ENCODE measurements at regions not wholly inside any gene's neighbourhood (a gene's known extent, or its start where the extent isn't known, plus 50 kb on each side); places are given as distances from the start of the nearest gene placed in this dataset.

- Histone ChIP-seq H3K9me3 (ENCODE audit: insufficient read depth in 2 of 2, low read depth in 1 of 2, low read length in 1 of 2) (no peaks in the 10 kb centered on the region), H3K4me2 (ENCODE audit: insufficient read depth in 1 of 2, low read depth in 2 of 2, low read length in 2 of 2) (no peak overlapping the region), H3K4ac (replicated peaks; ENCODE audit: insufficient read length, low read depth, low read length) (no peak overlapping the region), H2AK5ac (ENCODE audit: low read depth, low read length) (no peak overlapping the region), H3K36me3 (ENCODE audit: control insufficient read depth in 2 of 4, insufficient read depth in 4 of 4, low read length in 3 of 4) (no peaks in the 10 kb centered on the region), H2AFZ (ENCODE audit: low read length) (no peak overlapping the region), H3K27me3 (replicated peaks in 1 of 4; ENCODE audit: control insufficient read depth in 3 of 4, extremely low read depth in 1 of 4, insufficient read depth in 3 of 4, low read length in 3 of 4) (no peaks in the 10 kb centered on the region), H2BK120ac (replicated peaks; ENCODE audit: low read depth, low read length) (no peak overlapping the region), H3K27ac (ENCODE audit: low read depth, low read length) (no peak overlapping the region), H2BK12ac (ENCODE audit: low read depth, low read length) (no peak overlapping the region), H2BK20ac (ENCODE audit: low read length) (no peak overlapping the region), H3K23ac (ENCODE audit: insufficient read length) (no peak overlapping the region), H3K56ac (replicated peaks; ENCODE audit: insufficient read length, low read depth, low read length) (no peak overlapping the region), H3K4me1 (replicated peaks in 1 of 4; ENCODE audit: control insufficient read depth in 3 of 4, insufficient read depth in 4 of 4, low read length in 3 of 4) (no peaks in the 10 kb centered on the region), H3K4me3 (ENCODE audit: extremely low read depth in 1 of 4, insufficient read depth in 2 of 4, low read depth in 3 of 4, low read length in 4 of 4) (no peak overlapping the region), H4K5ac (ENCODE audit: insufficient read length, low read depth, low read length) (no peak overlapping the region), H4K20me1 (replicated peaks in 1 of 2; ENCODE audit: control insufficient read depth in 1 of 2, insufficient read depth in 2 of 2, low read length in 2 of 2) (no peaks in the 10 kb centered on the region), H3K14ac (ENCODE audit: insufficient read length) (no peak overlapping the region), H3K18ac (ENCODE audit: extremely low read depth, low read length) (no peak overlapping the region), H2BK15ac (ENCODE audit: low read length) (no peak overlapping the region), H3K9ac (replicated peaks in 1 of 4; ENCODE audit: extremely low read depth in 1 of 4, low read depth in 3 of 4, low read length in 3 of 4) (no peak overlapping the region), H4K91ac (replicated peaks; ENCODE audit: insufficient read length, low read length) (no peak overlapping the region), H3K79me1 (ENCODE audit: low read depth, low read length) (no peaks in the 10 kb centered on the region), H3K79me2 (ENCODE audit: control insufficient read depth in 1 of 2, insufficient read depth in 2 of 2, low read length in 2 of 2) (no peaks in the 10 kb centered on the region), H2BK5ac (ENCODE audit: low read depth, low read length) (no peak overlapping the region), H3K23me2 (ENCODE audit: low read depth, low read length) (no peaks in the 10 kb centered on the region), H4K8ac (ENCODE audit: extremely low read depth, insufficient read depth, low read length) (no peak overlapping the region)
- 92% methylated on average over 1 of the region's 1 CpG; no CpG with 5 or more reads in 1 of the 2 experiments for WGBS, 2 experiments (ENCODE audit: extremely low coverage in 1 of 2, insufficient coverage in 1 of 2, insufficient read length in 1 of 2, insufficient replicate concordance in 2 of 2, low coverage in 1 of 2, low lambda C conversion rate in 2 of 2, missing lambda C conversion rate in 1 of 2)
- no peak for TF ChIP-seq EGR1 (IDR thresholded peaks at IDR 0.05; ENCODE audit: borderline replicate concordance, low read depth, low read length)
- TF ChIP-seq USF2 (IDR thresholded peaks at IDR 0.05; ENCODE audit: low read length), result no peak
- no peak for TF ChIP-seq SP1 (IDR thresholded peaks at IDR 0.05; ENCODE audit: low read depth, low read length)
- TF ChIP-seq CEBPB (IDR thresholded peaks at IDR 0.05; ENCODE audit: low read depth, low read length), result no peak
- no peak for TF ChIP-seq POLR2A (IDR thresholded peaks at IDR 0.05; ENCODE audit: control extremely low read depth in 1 of 2, low read depth in 2 of 2, low read length in 2 of 2)
- TF ChIP-seq TBP (IDR thresholded peaks at IDR 0.05; ENCODE audit: low read depth, low read length), result no peak
- no peak for TF ChIP-seq EZH2 (IDR thresholded peaks at IDR 0.05; ENCODE audit: low read depth, low read length, severe bottlenecking)
- TF ChIP-seq SIN3A (conservative IDR thresholded peaks at IDR 0.05 in 1 of 2, IDR thresholded peaks at IDR 0.05 in 1 of 2; ENCODE audit: low read depth in 1 of 2, low read length in 2 of 2), result no peak
- TF ChIP-seq TEAD4 (IDR thresholded peaks at IDR 0.05; ENCODE audit: low read depth, low read length), result no peak
- no peak for TF ChIP-seq SAP30 (IDR thresholded peaks at IDR 0.05; ENCODE audit: insufficient read depth, insufficient replicate concordance, low read length)
- FAIRE-seq (no peak), DNase-seq (ENCODE audit: low read depth in 1 of 2, low spot score in 2 of 2) (no peak)
- POLR2A ChIA-PET (ENCODE audit: partially characterized antibody), result no interaction called here
- CTCF ChIA-PET (ENCODE audit: partially characterized antibody), result no interaction called here
These were observed 90.1 kb upstream of the TRPC7 start for GRCh38 chr5:136455409-136455808.

Data from H1 (cell line).